ENCODE measurements at regions not wholly inside any gene's neighbourhood (a gene's known extent, or its start where the extent isn't known, plus 50 kb on each side); places are given as distances from the start of the nearest gene placed in this dataset.

GRCh38 chr21:43364261-43364510 is 62.7 kb downstream of the SIK1 start:
- DNase-seq: no peak

GRCh38 chr21:43363506-43364260 is 63.2 kb downstream of the SIK1 start:
- no peak for DNase-seq

GRCh38 chr21:43362915-43363314 is 64.0 kb downstream of the SIK1 start:
- DNase-seq: no peak

GRCh38 chr21:43362321-43362791 is 64.6 kb downstream of the SIK1 start:
- no peak for DNase-seq

GRCh38 chr21:43361493-43362296 is 65.2 kb downstream of the SIK1 start:
- DNase-seq: no peak

GRCh38 chr21:43361127-43361492 is 65.8 kb downstream of the SIK1 start:
- peak; percentile 54 for DNase-seq

GRCh38 chr21:43360441-43361126 is 66.3 kb downstream of the SIK1 start:
- no peak for DNase-seq

- no peak for DNase-seq
Measured at GRCh38 chr21:43358940-43359822, 67.8 kb downstream of the SIK1 start.

- DNase-seq: no peak
Measured at GRCh38 chr21:43357715-43358430, 69.1 kb downstream of the SIK1 start.

- DNase-seq: no peak
Measured at GRCh38 chr21:43355925-43356289, 71.0 kb downstream of the SIK1 start.

- DNase-seq: peak; percentile 64
Measured at GRCh38 chr21:43355266-43355924, 71.5 kb downstream of the SIK1 start.

- no peak for DNase-seq
Measured at GRCh38 chr21:43354666-43355065, 72.3 kb downstream of the SIK1 start.

GRCh38 chr21:43354026-43354420 is 72.9 kb downstream of the SIK1 start:
- no peak for DNase-seq

GRCh38 chr21:43353282-43354025 is 73.5 kb downstream of the SIK1 start:
- no peak for DNase-seq

GRCh38 chr21:43352568-43353281 is 74.2 kb downstream of the SIK1 start:
- DNase-seq: no peak

- DNase-seq: no peak
Measured at GRCh38 chr21:43352154-43352537, 74.8 kb downstream of the SIK1 start.

GRCh38 chr21:43351501-43352153 is 75.3 kb downstream of the SIK1 start:
- no peak for DNase-seq

GRCh38 chr21:43349644-43350043 is 77.3 kb downstream of the SIK1 start:
- no peak for DNase-seq

- DNase-seq: no peak
Measured at GRCh38 chr21:43348801-43349261, 78.1 kb downstream of the SIK1 start.
